ENCODE measurements at regions not wholly inside any gene's neighbourhood (a gene's known extent, or its start where the extent isn't known, plus 50 kb on each side); places are given as distances from the start of the nearest gene placed in this dataset.
"Not testable (repeated sequence)": the region's sequence is repeated elsewhere in the genome, so short reads cannot be mapped to it uniquely, and the experiment has no call there.

GRCh38 chr11:46200537-46201281 is 76.8 kb upstream of the CREB3L1 start:
- Mint-ChIP-seq H3K9me3 (no peaks in the 10 kb centered on the region), H3K4me3 (no peak overlapping the region), H3K4me1 (no peaks in the 10 kb centered on the region), H3K27ac (no peak overlapping the region), H3K27me3 (peaks cover 11% of the 10 kb centered on the region), H3K36me3 (peaks cover 1% of the 10 kb centered on the region)

GRCh38 chr11:46198245-46199240 is 77.3 kb upstream of the PHF21A start:
- no peaks in the 10 kb centered on the region for H3K4me1 Mint-ChIP-seq
- H3K9me3 Mint-ChIP-seq: no peaks in the 10 kb centered on the region
- H3K27me3 Mint-ChIP-seq: peaks cover 12% of the 10 kb centered on the region
- no peak overlapping the region for H3K4me3 Mint-ChIP-seq
- H3K36me3 Mint-ChIP-seq: peaks cover 2% of the 10 kb centered on the region
- H3K27ac Mint-ChIP-seq: no peak overlapping the region

GRCh38 chr11:46197421-46197820 is 76.2 kb upstream of the PHF21A start:
- Mint-ChIP-seq H3K9me3 (no peaks in the 10 kb centered on the region), H3K4me1 (no peaks in the 10 kb centered on the region), H3K27me3 (peaks cover 9% of the 10 kb centered on the region), H3K36me3 (peaks cover 2% of the 10 kb centered on the region), H3K27ac (no peak overlapping the region), H3K4me3 (no peak overlapping the region)

- H3K27me3 Mint-ChIP-seq: peaks cover 21% of the 10 kb centered on the region
- no peak overlapping the region for H3K4me3 Mint-ChIP-seq
- no peaks in the 10 kb centered on the region for H3K9me3 Mint-ChIP-seq
- H3K36me3 Mint-ChIP-seq: peaks cover 3% of the 10 kb centered on the region
- no peaks in the 10 kb centered on the region for H3K4me1 Mint-ChIP-seq
- H3K27ac Mint-ChIP-seq: no peak overlapping the region
Observed at GRCh38 chr11:46188017-46188416, 66.8 kb upstream of the PHF21A start.

- H3K4me1 Mint-ChIP-seq: no peaks in the 10 kb centered on the region
- H3K36me3 Mint-ChIP-seq: peaks cover 3% of the 10 kb centered on the region
- H3K4me3 Mint-ChIP-seq: no peak overlapping the region
- H3K9me3 Mint-ChIP-seq: no peaks in the 10 kb centered on the region
- H3K27me3 Mint-ChIP-seq: peaks cover 25% of the 10 kb centered on the region
- no peak overlapping the region for H3K27ac Mint-ChIP-seq
Observed at GRCh38 chr11:46183819-46184218, 62.6 kb upstream of the PHF21A start.

- no peak overlapping the region for H3K27ac Mint-ChIP-seq
- peaks cover 25% of the 10 kb centered on the region for H3K27me3 Mint-ChIP-seq
- no peaks in the 10 kb centered on the region for H3K9me3 Mint-ChIP-seq
- H3K36me3 Mint-ChIP-seq: no peaks in the 10 kb centered on the region
- no peak overlapping the region for H3K4me3 Mint-ChIP-seq
- no peaks in the 10 kb centered on the region for H3K4me1 Mint-ChIP-seq
Observed at GRCh38 chr11:46181843-46182424, 60.7 kb upstream of the PHF21A start.

- H3K4me3 Mint-ChIP-seq: no peak overlapping the region
- no peaks in the 10 kb centered on the region for H3K36me3 Mint-ChIP-seq
- H3K27ac Mint-ChIP-seq: no peak overlapping the region
- H3K9me3 Mint-ChIP-seq: no peaks in the 10 kb centered on the region
- peaks cover 25% of the 10 kb centered on the region for H3K27me3 Mint-ChIP-seq
- no peaks in the 10 kb centered on the region for H3K4me1 Mint-ChIP-seq
Observed at GRCh38 chr11:46181387-46181786, 60.1 kb upstream of the PHF21A start.

- peaks cover 25% of the 10 kb centered on the region for H3K27me3 Mint-ChIP-seq
- no peak overlapping the region for H3K4me3 Mint-ChIP-seq
- H3K9me3 Mint-ChIP-seq: no peaks in the 10 kb centered on the region
Observed at GRCh38 chr11:46180736-46181135, 59.5 kb upstream of the PHF21A start.

GRCh38 chr11:46178513-46178912 is 57.3 kb upstream of the PHF21A start:
- Mint-ChIP-seq H3K4me1 (no peaks in the 10 kb centered on the region), H3K27me3 (peaks cover 13% of the 10 kb centered on the region), H3K36me3 (no peaks in the 10 kb centered on the region), H3K9me3 (no peaks in the 10 kb centered on the region), H3K27ac (no peak overlapping the region), H3K4me3 (no peak overlapping the region)

More at GRCh38 chr11:46180736-46181135, 59.5 kb upstream of the PHF21A start:
- Mint-ChIP-seq H3K36me3 (no peaks in the 10 kb centered on the region), H3K27ac (no peak overlapping the region), H3K4me1 (no peaks in the 10 kb centered on the region)

- H3K9me3 Mint-ChIP-seq: no peaks in the 10 kb centered on the region
- H3K4me1 Mint-ChIP-seq: no peaks in the 10 kb centered on the region
- H3K4me3 Mint-ChIP-seq: no peak overlapping the region
- no peak overlapping the region for H3K27ac Mint-ChIP-seq
- peaks cover 10% of the 10 kb centered on the region for H3K27me3 Mint-ChIP-seq
- no peaks in the 10 kb centered on the region for H3K36me3 Mint-ChIP-seq
Observed at GRCh38 chr11:46176421-46176820, 55.2 kb upstream of the PHF21A start.

- Mint-ChIP-seq H3K9me3 (no peaks in the 10 kb centered on the region), H3K4me3 (no peak overlapping the region), H3K27ac (no peak overlapping the region), H3K36me3 (no peaks in the 10 kb centered on the region), H3K27me3 (peaks cover 13% of the 10 kb centered on the region), H3K4me1 (no peaks in the 10 kb centered on the region)
Observed at GRCh38 chr11:46175401-46176002, 54.2 kb upstream of the PHF21A start.

- Mint-ChIP-seq H3K27ac (peak overlapping the region; percentile 23), H3K27me3 (peaks cover 16% of the 10 kb centered on the region)
- not testable (repeated sequence) for H3K9me3 Mint-ChIP-seq, H3K4me3 Mint-ChIP-seq, H3K4me1 Mint-ChIP-seq, H3K36me3 Mint-ChIP-seq
Observed at GRCh38 chr11:46171693-46172092, 50.4 kb upstream of the PHF21A start.

Measured in activated naive CD4-positive, alpha-beta T cell treated with anti-CD3 and anti-CD28 coated beads, Interleukin-2, amount 50 U/mL, for 24 hours (primary cell).